ENCODE measurements at regions not wholly inside any gene's neighbourhood (a gene's known extent, or its start where the extent isn't known, plus 50 kb on each side); places are given as distances from the start of the nearest gene placed in this dataset.

- TF ChIP-seq POLR2AphosphoS5 (IDR thresholded peaks at IDR 0.05; ENCODE audit: low read depth, low read length): no peak
- no peak for TF ChIP-seq POLR2A (IDR thresholded peaks at IDR 0.05; ENCODE audit: low read depth, low read length)
- no peak for TF ChIP-seq SPI1 (IDR thresholded peaks at IDR 0.05; ENCODE audit: low read depth, low read length)
These were observed 242.1 kb downstream of the TSHZ3 start for GRCh38 chr19:31107096-31107495.
